HepG2 (cell line): ENCODE measurements at regions not wholly inside any gene's neighbourhood (a gene's known extent, or its start where the extent isn't known, plus 50 kb on each side); places are given as distances from the start of the nearest gene placed in this dataset.

Experiments used
- ATAC-seq: fragments of 200-7000 bp; cut with Tn5 transposase; 3 replicates; pipeline ENCODE4 v1.9.1; 2020; ENCODE audit warnings: mild to moderate bottlenecking, moderate library complexity
- BruUV-seq: library from RNA; stranded (reverse); fragments of 400-500 nt; replicated peaks from 2 replicates; lab custom pipeline; 2021; lab: Mats Ljungman, UMichigan
- CTCF ChIA-PET: fragments of 300-600 bp; formaldehyde crosslinking; extraction: SDS; loops from one replicate; lab custom pipeline; 2021; ENCODE audit warnings: low total read pairs, inconsistent platforms, low intra/inter-chr PET ratio; lab: Yijun Ruan, JAX
- POLR2A ChIA-PET: fragments of 350-600 bp; sonication (Branson Sonifier 250); formaldehyde crosslinking; loops from one replicate; lab custom pipeline; 2020; ENCODE audit warnings: antibody characterized with exemption, inconsistent platforms; lab: Yijun Ruan, JAX
- DNase-seq: peaks from one replicate; pipeline ENCODE4 v3.0.0-alpha.2; 2015; ENCODE audit warnings: low spot score
- FAIRE-seq: peaks from 3 replicates; lab custom pipeline; 2011; peaks lifted over from hg19 to GRCh38; lab: Jason Lieb, UNC
- H2AFZ ChIP-seq: one replicate; pipeline ENCODE4 v1.6.1; 2011; ENCODE audit warnings: low read length, inconsistent platforms
- H3K27ac ChIP-seq: fragments of 300-600 bp; 3 replicates; pipeline ENCODE4 v1.8.0; 2011; ENCODE audit warnings: mixed run types, mild to moderate bottlenecking, mixed read lengths, low read length, inconsistent platforms; ENCODE audit not compliant: insufficient read depth; ENCODE audit errors: extremely low read length
- H3K27me3 ChIP-seq, 2 experiments: fragments of 200-600 bp in 1 of 2; 2 replicates in 1 of 2; 3 replicates in 1 of 2; pipeline versions ENCODE4 v1.6.0 to v1.8.0; 2011; ENCODE audit warnings: low read length in 2 of 2, mild to moderate bottlenecking in 2 of 2, moderate library complexity in 2 of 2, inconsistent platforms in 1 of 2; ENCODE audit not compliant: insufficient read depth in 2 of 2, control insufficient read depth in 1 of 2
- H3K36me3 ChIP-seq, 2 experiments: fragments of 200-600 bp in 1 of 2; replicated peaks in 1 of 2; 2 replicates in 1 of 2; 3 replicates in 1 of 2; pipeline versions ENCODE4 v1.5.1 to v1.8.0; 2011; ENCODE audit warnings: low read length in 2 of 2, inconsistent platforms in 1 of 2; ENCODE audit not compliant: insufficient read depth in 2 of 2, control insufficient read depth in 1 of 2
- H3K4me1 ChIP-seq: 2 replicates; pipeline ENCODE4 v1.5.1; 2012; ENCODE audit warnings: low read length, inconsistent platforms; ENCODE audit not compliant: insufficient read depth
- H3K4me2 ChIP-seq: 2 replicates; pipeline ENCODE4 v1.6.0; 2011; ENCODE audit warnings: low read depth, low read length, inconsistent platforms
- H3K4me3 ChIP-seq, 3 experiments: fragments of 200-600 bp in 1 of 3; sonication (generic), shearing (Covaris generic) in 1 of 3; replicated peaks in 1 of 3; 2 replicates each; pipeline ENCODE4 v1.5.1; 2011 to 2016; ENCODE audit warnings: low read length in 3 of 3, inconsistent platforms in 2 of 3, low read depth in 2 of 3, mild to moderate bottlenecking in 2 of 3, control low read depth in 1 of 3, mixed read lengths in 1 of 3; ENCODE audit not compliant: insufficient read depth in 1 of 3
- H3K79me2 ChIP-seq: one replicate; pipeline ENCODE4 v1.6.1; 2011; ENCODE audit warnings: low read length, inconsistent platforms; ENCODE audit not compliant: insufficient read depth
- H3K9ac ChIP-seq: 2 replicates; pipeline ENCODE4 v1.6.0; 2011; ENCODE audit warnings: mild to moderate bottlenecking, low read depth, low read length, inconsistent platforms; ENCODE audit not compliant: insufficient read depth
- H3K9me3 ChIP-seq: 2 replicates; pipeline ENCODE4 v1.5.1; 2012; ENCODE audit warnings: mild to moderate bottlenecking, low read length
- H4K20me1 ChIP-seq: 2 replicates; pipeline ENCODE4 v1.6.0; 2011; ENCODE audit warnings: inconsistent platforms, mild to moderate bottlenecking, low read length, moderate library complexity; ENCODE audit not compliant: insufficient read depth
- CEBPB ChIP-seq: IDR thresholded peaks from 2 replicates; pipeline ENCODE4 v1.6.1; 2011; ENCODE audit warnings: low read depth, low read length, improper control_type of control experiment, borderline replicate concordance
- FOXO4 ChIP-seq: sonication (generic); formaldehyde crosslinking; conservative IDR thresholded peaks from 2 replicates; pipeline ENCODE4 v1.8.1; 2023; ENCODE audit warnings: missing genetic modification reagents
- MEIS1 ChIP-seq: sonication (generic); formaldehyde crosslinking; IDR thresholded peaks from 2 replicates; pipeline ENCODE4 v1.9.0; 2021; ENCODE audit warnings: mild to moderate bottlenecking, missing genetic modification reagents, moderate library complexity, borderline replicate concordance
- MIER2 ChIP-seq: IDR thresholded peaks from 2 replicates; pipeline ENCODE4 v1.6.1; 2016; ENCODE audit warnings: missing biosample characterization, missing genetic modification reagents
- NCOA2 ChIP-seq: sonication (generic); formaldehyde crosslinking; IDR thresholded peaks from 2 replicates; pipeline ENCODE4 v1.8.0; 2022; ENCODE audit warnings: inconsistent platforms
- PPARG ChIP-seq: conservative IDR thresholded peaks from 2 replicates; pipeline ENCODE4 v1.6.1; 2016; ENCODE audit warnings: missing biosample characterization, missing genetic modification reagents
- TBL1XR1 ChIP-seq: fragments of 150-350 bp; IDR thresholded peaks from 2 replicates; pipeline ENCODE4 v1.6.1; 2014; ENCODE audit warnings: borderline replicate concordance, low read length; ENCODE audit not compliant: partially characterized antibody
- UBTF ChIP-seq: sonication (generic); formaldehyde crosslinking; IDR thresholded peaks from 2 replicates; pipeline ENCODE4 v1.4.0; 2020; ENCODE audit warnings: mild to moderate bottlenecking, missing genetic modification reagents
- ZNF468 ChIP-seq: sonication (generic); formaldehyde crosslinking; IDR thresholded peaks from 2 replicates; pipeline ENCODE4 v1.8.0; 2022; ENCODE audit warnings: mild to moderate bottlenecking, moderate library complexity, missing genetic modification reagents
- ZNF609 ChIP-seq: sonication (generic); formaldehyde crosslinking; IDR thresholded peaks from 2 replicates; pipeline ENCODE4 v1.4.0; 2020; ENCODE audit warnings: mild to moderate bottlenecking, missing genetic modification reagents, borderline replicate concordance
- WGBS: methylation state at CpG from one replicate; pipeline ENCODE4 v1.1.6; 2017; ENCODE audit warnings: low lambda C conversion rate; 5-methylcytosine and 5-hydroxymethylcytosine counted together
- in situ Hi-C: cut with HindIII; loops from 2 replicates; pipeline ENCODE4 v1.10.0; 2017; ENCODE audit warnings: low pct_unique_long_range_greater_than_20kb; ENCODE audit not compliant: extremely low pct_ligation_motif_present
- intact Hi-C: fragments of 100-400 bp; cut with micrococcal nuclease; formaldehyde crosslinking; loops from one replicate; pipeline ENCODE4 v1.10.0; 2022; ENCODE audit not compliant: unreplicated experiment

GRCh38 chr3:159668461-159668860 is 320.2 kb upstream of the IL12A start:
- Histone ChIP-seq H3K36me3 (no peaks in the 10 kb centered on the region), H3K79me2 (no peaks in the 10 kb centered on the region), H4K20me1 (no peaks in the 10 kb centered on the region)
- 83% methylated on average over 3 of the region's 3 CpGs for WGBS
- no peak for TF ChIP-seq UBTF (CRISPR knock-in tag)
- no peak for TF ChIP-seq MEIS1 (CRISPR knock-in tag)
- no peak for TF ChIP-seq PPARG
- no peak for TF ChIP-seq TBL1XR1
- no peak for TF ChIP-seq ZNF468
- no peak for TF ChIP-seq FOXO4 (CRISPR knock-in tag)
- TF ChIP-seq NCOA2 (CRISPR knock-in tag), result no peak
- no peak for TF ChIP-seq MIER2 (CRISPR knock-in tag)
- no peak for TF ChIP-seq CEBPB
- no peak for TF ChIP-seq ZNF609 (CRISPR knock-in tag)
- TF ChIP-seq, all 625 proteins: peak for 0
- Histone ChIP-seq H3K27ac (no peak overlapping the region), H3K9ac (no peak overlapping the region), H3K27me3 (no peaks in the 10 kb centered on the region), H3K4me1 (peaks cover 8% of the 10 kb centered on the region; the same call in 1 of the 2 replicates), H3K4me3 (no peak overlapping the region), H2AFZ (no peak overlapping the region), H3K4me2 (no peak overlapping the region), H3K9me3 (no peaks in the 10 kb centered on the region)
- intact Hi-C loops (no loop called here), in situ Hi-C loops (no loop called here)
- no peak for FAIRE-seq
- no TSS peak for BruUV-seq
- ATAC-seq, result no peak
- CTCF ChIA-PET, result no interaction called here
- POLR2A ChIA-PET, result no interaction called here
- no peak for DNase-seq
